ENCODE measurements at regions not wholly inside any gene's neighbourhood (a gene's known extent, or its start where the extent isn't known, plus 50 kb on each side); places are given as distances from the start of the nearest gene placed in this dataset.

DNA sequence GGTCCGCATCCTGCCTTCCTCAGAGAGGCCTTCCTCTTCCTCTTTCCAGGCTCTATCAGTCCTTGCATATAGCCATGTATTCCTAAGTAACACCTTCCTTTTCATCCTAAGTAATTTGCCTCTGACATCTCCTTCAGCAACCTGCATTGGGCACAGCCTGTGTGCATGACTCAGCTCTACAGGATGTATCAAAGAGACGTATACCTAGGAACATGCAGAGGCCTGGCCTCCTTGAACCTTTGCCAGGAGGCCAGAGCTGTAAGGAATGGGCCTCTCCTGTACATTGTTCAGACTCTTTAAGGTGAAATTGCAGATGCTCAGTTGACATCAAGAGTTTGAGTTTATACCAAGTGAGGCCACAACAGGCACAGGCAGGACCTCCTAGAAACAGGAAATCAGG lies 76.0 kb upstream of the CELF4 start:
- WGBS = 75% methylated on average over 2 of the region's 2 CpGs
- no peak for DNase-seq (ENCODE audit: low spot score)

More for the DNA sequence above, 76.0 kb upstream of the CELF4 start:
- H3K27ac ChIP-seq (ENCODE audit: low read depth in 1 of 2, low read length in 2 of 2) = no peak overlapping the region
- H3K9ac ChIP-seq (ENCODE audit: low read depth in 1 of 2, low read length in 2 of 2) = no peak overlapping the region
- TF ChIP-seq JUND (IDR thresholded peaks at IDR 0.05) (no peak), RAD21 (IDR thresholded peaks at IDR 0.05) (no peak), HNF4A (conservative IDR thresholded peaks at IDR 0.05) (no peak), HNF4G (IDR thresholded peaks at IDR 0.05) (no peak), FOXA2 (IDR thresholded peaks at IDR 0.05) (no peak), MAX (IDR thresholded peaks at IDR 0.05) (no peak), NR2F2 (IDR thresholded peaks at IDR 0.05) (no peak), CTCF (IDR thresholded peaks at IDR 0.05; ENCODE audit: low read depth, low read length, missing input control) (no peak), REST (IDR thresholded peaks at IDR 0.05) (no peak), EGR1 (IDR thresholded peaks at IDR 0.05; ENCODE audit: low read depth in 2 of 2) (no peak), FOXA1 (IDR thresholded peaks at IDR 0.05) (no peak), YY1 (IDR thresholded peaks at IDR 0.05) (no peak), ZBTB33 (IDR thresholded peaks at IDR 0.05) (no peak), RXRA (IDR thresholded peaks at IDR 0.05) (no peak), GABPA (IDR thresholded peaks at IDR 0.05 in 1 of 2, conservative IDR thresholded peaks at IDR 0.05 in 1 of 2) (no peak), TAF1 (conservative IDR thresholded peaks at IDR 0.05) (no peak), SP1 (IDR thresholded peaks at IDR 0.05) (no peak)
- TF ChIP-seq, protein P1, sequence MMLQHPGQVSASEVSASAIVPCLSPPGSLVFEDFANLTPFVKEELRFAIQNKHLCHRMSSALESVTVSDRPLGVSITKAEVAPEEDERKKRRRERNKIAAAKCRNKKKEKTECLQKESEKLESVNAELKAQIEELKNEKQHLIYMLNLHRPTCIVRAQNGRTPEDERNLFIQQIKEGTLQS (IDR thresholded peaks at IDR 0.05) = no peak
- peaks cover 0 to 9% (median 0%) of the 10 kb centered on the region in 4 donors for H3K9me3 ChIP-seq (ENCODE audit: control insufficient read depth in 4 of 4, low read length in 3 of 4)
- no peaks in the 10 kb centered on the region for H3K4me1 ChIP-seq (ENCODE audit: control insufficient read depth in 4 of 4, insufficient read depth in 4 of 4, low read length in 3 of 4)
- H3K36me3 ChIP-seq (ENCODE audit: control insufficient read depth in 4 of 4, insufficient read depth in 3 of 4, low read depth in 1 of 4, low read length in 3 of 4) = no peaks in the 10 kb centered on the region
- H3K4me3 ChIP-seq (ENCODE audit: low read depth in 1 of 3, low read length in 3 of 3) = no peak overlapping the region
- H3K27me3 ChIP-seq (ENCODE audit: control insufficient read depth in 4 of 4, insufficient read depth in 4 of 4, low read length in 3 of 4) = peaks cover 0 to 2% (median 0%) of the 10 kb centered on the region in 4 donors

All from liver (tissue), 8 donors.